Activated CD4-positive, alpha-beta T cell treated with anti-CD3 and anti-CD28 coated beads, Interleukin-2, Interleukin-6, amounts not matched to agents 100 ng/mL and 50 ng/mL, durations not matched to agents 16 hours and 8 hours (primary cell): ENCODE measurements at regions not wholly inside any gene's neighbourhood (a gene's known extent, or its start where the extent isn't known, plus 50 kb on each side); places are given as distances from the start of the nearest gene placed in this dataset.
"Not testable (repeated sequence)": the region's sequence is repeated elsewhere in the genome, so short reads cannot be mapped to it uniquely, and the experiment has no call there.

Experiments
- DNase-seq: peaks from one replicate; pipeline ENCODE4 v3.0.0-alpha.2; 2020

DNA sequence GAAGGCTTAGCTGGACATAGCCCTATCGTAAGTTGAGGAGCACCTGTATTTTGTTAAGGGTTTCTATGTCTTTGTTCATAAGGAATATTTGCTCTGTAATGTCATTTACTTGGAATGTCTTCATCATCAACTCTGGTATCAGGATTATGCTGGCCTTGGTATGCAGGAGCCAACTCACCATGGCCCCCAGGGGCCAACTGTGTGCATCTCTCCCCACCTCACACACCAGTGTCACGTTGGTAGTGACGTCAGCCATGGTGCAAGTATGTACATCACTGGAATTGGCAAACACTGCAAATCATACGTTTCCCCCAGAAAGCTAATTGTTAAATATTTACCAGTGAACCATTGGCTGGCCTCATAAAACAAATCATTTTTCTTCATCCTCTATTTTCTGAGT lies 70.8 kb downstream of the YTHDF1 start:
- DNase-seq = no peak

DNA sequence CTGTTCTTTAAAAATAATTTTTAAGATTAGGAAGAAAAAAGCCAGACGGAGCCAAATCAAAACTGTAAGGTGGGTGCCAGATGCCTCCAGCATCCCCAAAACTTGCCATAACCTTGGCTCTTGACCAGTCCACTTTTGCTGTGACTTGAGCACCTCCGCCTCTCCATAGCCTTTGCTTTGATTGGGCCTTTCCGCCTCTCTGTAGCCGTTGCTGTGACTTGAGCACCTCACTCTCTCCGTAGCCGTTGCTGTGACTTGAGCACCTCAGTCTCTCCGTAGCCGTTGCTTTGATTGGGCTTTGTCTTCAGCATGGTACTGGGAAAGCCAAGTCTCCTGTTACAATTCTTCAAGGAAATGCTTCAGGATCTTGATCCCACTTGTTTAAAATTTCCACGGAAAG lies 73.0 kb downstream of the YTHDF1 start:
- DNase-seq = no peak

GRCh38 chr20:63141531-63141930 lies 74.4 kb downstream of the YTHDF1 start:
- no peak for DNase-seq

GRCh38 chr20:63140514-63141433 lies 75.2 kb downstream of the YTHDF1 start:
- no peak for DNase-seq

- DNase-seq = no peak
Observed at GRCh38 chr20:63139837-63140236, 76.1 kb downstream of the YTHDF1 start.

GRCh38 chr20:63139356-63139755 lies 76.6 kb downstream of the YTHDF1 start:
- no peak for DNase-seq

DNA sequence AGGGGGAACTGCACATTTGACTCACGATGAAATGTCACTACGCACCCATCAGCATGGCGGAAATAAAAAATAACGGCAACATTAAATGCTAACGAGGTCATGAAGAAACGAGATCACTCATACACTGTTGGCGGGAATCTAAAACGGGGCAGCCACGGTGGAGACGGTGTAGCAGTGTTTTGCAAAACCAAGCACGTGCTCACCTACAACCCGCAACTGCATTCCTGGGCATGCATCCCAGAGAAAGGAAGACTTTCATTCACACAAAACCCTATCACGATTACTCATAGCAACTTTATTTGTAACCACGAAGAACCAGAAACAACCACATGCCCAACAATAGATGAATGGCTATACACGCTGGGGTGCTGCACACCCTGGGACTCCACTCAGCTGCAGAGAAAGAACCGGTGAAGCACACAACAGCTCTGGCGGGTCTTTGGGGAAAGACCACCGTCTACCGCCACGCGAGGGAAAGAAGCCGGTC lies 77.0 kb downstream of the YTHDF1 start:
- no peak for DNase-seq

GRCh38 chr20:63137851-63138415 lies 78.0 kb downstream of the YTHDF1 start:
- DNase-seq = no peak

- DNase-seq = no peak
Observed at GRCh38 chr20:63136296-63136695, 79.6 kb downstream of the YTHDF1 start.

GRCh38 chr20:63135411-63135810 lies 80.5 kb downstream of the YTHDF1 start:
- no peak for DNase-seq

GRCh38 chr20:63134711-63135361 lies 81.1 kb downstream of the YTHDF1 start:
- not testable (repeated sequence) for DNase-seq

DNA sequence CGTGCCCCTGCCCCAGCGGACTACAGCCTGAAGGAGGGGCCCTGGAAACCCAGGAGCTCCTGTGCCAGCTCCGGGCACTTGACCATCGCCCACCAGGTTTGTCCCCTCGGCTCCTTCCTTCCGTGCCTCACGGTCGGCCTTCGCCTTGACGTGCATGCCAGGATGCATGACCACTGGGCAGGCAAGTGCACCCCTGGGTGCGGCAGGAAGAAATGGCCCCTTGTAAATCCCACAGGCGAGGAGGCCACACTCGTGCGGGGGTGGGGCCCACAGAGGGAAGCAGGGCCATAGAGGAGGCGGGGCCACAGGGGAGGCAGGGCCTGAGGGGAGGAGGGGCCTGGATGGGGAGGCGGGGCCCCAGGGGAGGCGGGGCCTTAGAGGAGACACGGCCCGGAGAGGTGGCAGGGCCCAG lies 81.7 kb downstream of the YTHDF1 start:
- peak; percentile 9 for DNase-seq

DNA sequence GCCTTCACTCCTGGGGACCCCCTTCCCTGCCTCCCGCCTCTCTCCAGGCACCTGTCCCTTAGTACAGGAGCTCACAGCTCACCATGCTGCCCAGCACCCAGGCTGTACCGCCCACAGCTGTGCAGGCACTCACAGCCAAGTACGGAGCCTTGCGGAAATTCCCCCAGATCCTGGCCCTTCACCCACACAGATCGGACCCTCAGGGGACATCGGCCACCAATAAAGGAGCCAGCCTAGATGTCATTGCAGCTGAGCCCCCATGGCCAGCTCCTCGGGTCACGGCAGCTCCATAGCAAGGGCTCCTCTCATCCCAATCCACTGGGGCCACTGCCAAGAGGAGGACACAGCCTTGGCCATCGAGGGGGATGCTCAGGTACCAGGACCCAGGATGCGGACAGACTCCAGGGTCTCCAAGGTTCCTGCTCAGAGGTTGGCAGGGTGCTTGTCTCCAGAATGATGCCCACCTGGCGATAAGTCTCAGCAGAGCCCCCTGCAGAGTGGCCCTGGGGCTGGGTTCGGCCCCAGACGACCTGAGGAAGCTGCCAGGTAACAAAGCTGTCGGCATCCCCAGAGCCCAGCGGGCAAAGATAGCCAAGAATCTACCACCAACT lies 82.3 kb downstream of the YTHDF1 start:
- DNase-seq = no peak

DNA sequence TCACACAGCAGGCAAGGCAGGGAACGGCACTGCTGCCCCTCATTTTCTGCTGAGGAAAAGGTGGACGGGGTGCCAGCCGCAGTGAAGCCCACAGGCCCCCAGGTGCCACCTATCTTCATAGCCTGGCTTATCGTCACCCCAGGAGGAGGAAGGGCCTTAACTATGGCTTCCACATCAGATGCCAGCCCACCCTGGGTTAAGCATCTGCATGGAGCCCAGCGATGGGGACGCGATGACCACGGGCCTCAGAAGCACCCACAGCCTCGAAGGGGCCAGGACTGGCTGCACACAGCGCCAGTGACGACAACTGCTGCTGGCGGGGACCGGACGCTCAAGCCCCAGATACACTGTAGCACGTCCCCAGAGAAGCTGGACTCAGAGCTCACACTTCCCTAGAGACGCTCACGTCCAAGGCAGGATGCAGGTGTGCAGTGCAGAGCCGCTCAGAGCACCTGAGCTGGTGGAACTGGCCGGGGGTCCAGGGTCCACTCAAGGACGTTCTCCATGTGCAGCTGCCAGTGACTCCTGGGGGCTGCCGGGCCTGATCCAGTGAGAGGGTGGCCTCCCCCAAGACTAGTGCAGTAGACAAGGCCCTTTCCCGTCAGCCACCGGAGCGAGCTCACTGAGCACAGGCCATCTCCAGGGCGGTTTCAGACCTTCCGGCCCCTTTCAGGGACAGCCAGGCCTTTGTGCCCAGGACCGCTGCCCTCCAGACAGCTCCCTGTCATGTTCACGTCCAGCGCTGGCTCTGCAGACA lies 83.0 kb downstream of the YTHDF1 start:
- DNase-seq = no peak

DNA sequence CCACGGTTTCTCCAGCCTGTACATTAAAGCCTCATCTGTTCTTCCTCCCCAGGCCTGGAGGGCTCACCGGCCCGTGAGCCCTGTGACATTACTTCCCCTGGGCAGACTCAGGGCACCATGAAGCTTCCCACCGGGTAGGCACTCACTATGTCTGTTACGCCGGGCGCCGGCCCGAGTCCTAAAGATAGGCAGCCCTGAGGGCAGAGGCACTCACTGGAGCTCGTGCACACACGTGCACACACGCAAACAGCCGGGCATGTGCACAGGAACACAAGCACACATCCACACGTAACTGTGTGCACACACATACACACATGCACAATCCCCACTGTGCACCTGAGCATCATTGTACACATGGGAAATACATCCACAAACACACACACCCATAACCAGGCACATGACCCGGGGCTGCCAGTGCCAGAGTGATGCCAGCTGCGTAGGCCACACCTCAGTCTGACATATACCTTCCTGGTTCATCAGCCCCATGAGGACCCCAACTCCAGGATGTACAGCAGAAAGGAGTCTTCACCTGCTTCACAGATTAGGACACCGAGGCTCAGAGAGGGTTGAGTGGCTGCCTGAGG lies 83.7 kb downstream of the YTHDF1 start:
- no peak for DNase-seq

- no peak for DNase-seq
Observed at GRCh38 chr20:63130658-63131577, 85.0 kb downstream of the YTHDF1 start.

DNA sequence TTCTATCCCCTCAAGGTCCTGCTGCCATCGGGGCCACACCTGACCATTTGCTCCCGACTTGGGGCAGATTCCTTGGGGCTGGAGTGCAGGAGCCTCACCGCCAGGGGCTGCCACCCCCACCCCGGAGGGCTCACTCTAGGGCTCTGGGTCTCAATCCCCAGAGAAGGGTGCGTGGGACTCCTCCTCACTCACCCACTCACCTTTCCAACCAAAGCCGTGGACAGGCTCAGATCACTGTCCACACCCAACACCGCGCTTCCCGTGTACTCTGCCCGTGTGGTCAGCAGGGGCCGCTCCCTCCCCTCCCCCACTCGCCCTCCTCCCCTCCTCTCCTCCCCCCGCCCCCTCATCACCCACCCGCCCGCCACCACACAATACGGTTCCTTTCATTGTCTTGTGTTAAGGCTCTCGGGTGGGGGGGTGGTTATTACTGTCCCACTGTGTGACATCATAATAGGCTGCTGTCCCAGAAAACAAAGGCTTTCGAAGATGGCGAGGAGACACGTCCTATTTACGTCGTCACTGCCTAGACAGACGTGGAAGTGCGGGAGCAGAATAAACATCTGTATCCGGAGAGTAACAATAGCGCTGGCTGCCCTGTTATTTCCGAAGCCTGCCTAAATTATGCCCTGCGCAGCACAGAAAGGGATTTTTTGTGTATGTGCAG lies 85.8 kb downstream of the YTHDF1 start:
- no peak for DNase-seq

- DNase-seq = no peak
Observed at GRCh38 chr20:63129376-63129965, 86.5 kb downstream of the YTHDF1 start.

- DNase-seq = no peak
Observed at GRCh38 chr20:63128956-63129355, 87.0 kb downstream of the YTHDF1 start.

- DNase-seq = no peak
Observed at GRCh38 chr20:63128367-63128766, 87.6 kb downstream of the YTHDF1 start.
